WTC11 (cell line): ENCODE measurements at regions not wholly inside any gene's neighbourhood (a gene's known extent, or its start where the extent isn't known, plus 50 kb on each side); places are given as distances from the start of the nearest gene placed in this dataset.

Experiments
- ATAC-seq: fragments of 200-7000 bp; cut with Tn5 transposase; 2 replicates; pipeline ENCODE4 v1.10.0; 2021; ENCODE audit warnings: mild to moderate bottlenecking, moderate library complexity
- CTCF ChIA-PET: fragments of 300-600 bp; sonication (Branson Sonifier 250); formaldehyde crosslinking; loops from one replicate; lab custom pipeline; 2021; ENCODE audit warnings: antibody characterized with exemption; lab: Charles Lee
- POLR2A ChIA-PET: fragments of 350-600 bp; sonication (Branson Sonifier 250); formaldehyde crosslinking; loops from one replicate; lab custom pipeline; 2021; ENCODE audit warnings: antibody characterized with exemption; lab: Charles Lee
- DNase-seq: peaks from one replicate; pipeline ENCODE4 v3.0.0; 2021; ENCODE audit warnings: low spot score
- H3K27ac Mint-ChIP-seq: 2 replicates; pipeline ENCODE4 v1.8.0; 2021; ENCODE audit warnings: mixed read lengths
- H3K27me3 Mint-ChIP-seq: 2 replicates; pipeline ENCODE4 v1.8.0; 2021; ENCODE audit warnings: low read depth, mild to moderate bottlenecking, moderate library complexity, mixed read lengths
- H3K36me3 Mint-ChIP-seq: 2 replicates; pipeline ENCODE4 v1.8.0; 2021; ENCODE audit warnings: mixed read lengths
- H3K4me1 Mint-ChIP-seq: 2 replicates; pipeline ENCODE4 v1.8.0; 2022; ENCODE audit warnings: mixed read lengths
- H3K4me3 Mint-ChIP-seq: 2 replicates; pipeline ENCODE4 v1.8.0; 2021; ENCODE audit warnings: mild to moderate bottlenecking, moderate library complexity, mixed read lengths
- H3K9me3 Mint-ChIP-seq: 2 replicates; pipeline ENCODE4 v1.8.0; 2021; ENCODE audit warnings: mixed read lengths
- EMX1 ChIP-seq: fragments of 250-450 bp; sonication (Bioruptor Pico); IDR thresholded peaks from 2 replicates; pipeline ENCODE4 v1.8.0; 2021; ENCODE audit warnings: mild to moderate bottlenecking
- ETV6 ChIP-seq: sonication (generic); formaldehyde crosslinking; IDR thresholded peaks from 2 replicates; pipeline ENCODE4 v1.8.1; 2022; ENCODE audit warnings: mild to moderate bottlenecking, missing genetic modification reagents
- FOXP4 ChIP-seq: sonication (generic); formaldehyde crosslinking; IDR thresholded peaks from 2 replicates; pipeline ENCODE4 v1.8.0; 2022; ENCODE audit warnings: mild to moderate bottlenecking, missing genetic modification reagents
- NFATC4 ChIP-seq: fragments of 250-450 bp; sonication (Bioruptor Pico); IDR thresholded peaks from 2 replicates; pipeline ENCODE4 v1.9.0; 2021; ENCODE audit warnings: mild to moderate bottlenecking
- NR3C1 ChIP-seq: sonication (generic); formaldehyde crosslinking; conservative IDR thresholded peaks from 2 replicates; pipeline ENCODE4 v1.8.1; 2023; ENCODE audit warnings: low read depth, mild to moderate bottlenecking, missing genetic modification reagents
- ZBTB21 ChIP-seq: sonication (generic); formaldehyde crosslinking; IDR thresholded peaks from 2 replicates; pipeline ENCODE4 v1.8.1; 2023; ENCODE audit warnings: mild to moderate bottlenecking, missing genetic modification reagents, borderline replicate concordance
- ZNF532 ChIP-seq: fragments of 250-450 bp; sonication (Bioruptor Pico); IDR thresholded peaks from 2 replicates; pipeline ENCODE4 v1.9.0; 2021; ENCODE audit warnings: mild to moderate bottlenecking, borderline replicate concordance
- TF ChIP-seq, protein P1 (sequence below): sonication (generic); formaldehyde crosslinking; IDR thresholded peaks from 2 replicates; pipeline ENCODE4 v1.8.0; 2022; ENCODE audit warnings: mild to moderate bottlenecking, missing genetic modification reagents
- TF ChIP-seq, protein P2 (sequence below): fragments of 250-450 bp; sonication (Bioruptor Pico); IDR thresholded peaks from 2 replicates; pipeline ENCODE4 v2.1.2; 2022; ENCODE audit warnings: mild to moderate bottlenecking, moderate library complexity
- TF ChIP-seq, protein P3 (sequence below): sonication (generic); formaldehyde crosslinking; IDR thresholded peaks from 2 replicates; pipeline ENCODE4 v1.8.0; 2022; ENCODE audit warnings: missing genetic modification reagents
- TF ChIP-seq, protein P4 (sequence below): fragments of 250-450 bp; sonication (Bioruptor Pico); IDR thresholded peaks from 2 replicates; pipeline ENCODE4 v1.8.0; 2021; ENCODE audit warnings: mild to moderate bottlenecking
- TF ChIP-seq, protein P5 (sequence below): sonication (generic); formaldehyde crosslinking; IDR thresholded peaks from 2 replicates; pipeline ENCODE4 v1.8.1; 2023; ENCODE audit warnings: mild to moderate bottlenecking, missing genetic modification reagents, moderate library complexity
- TF ChIP-seq, protein P6 (sequence below): fragments of 250-450 bp; sonication (Bioruptor Pico); IDR thresholded peaks from 2 replicates; pipeline ENCODE4 v1.9.0; 2021; ENCODE audit warnings: moderate library complexity, mild to moderate bottlenecking, inconsistent platforms, borderline replicate concordance

GRCh38 chr2:145047554-145047953 is 527.6 kb upstream of the ZEB2 start:
- no peaks in the 10 kb centered on the region for H3K27me3 Mint-ChIP-seq
- no peak for ATAC-seq
- ChIA-PET POLR2A (no interaction called here), CTCF (no interaction called here)
- H3K27ac Mint-ChIP-seq = no peak overlapping the region
- H3K9me3 Mint-ChIP-seq = no peaks in the 10 kb centered on the region
- no peak for DNase-seq
- no peak overlapping the region for H3K4me3 Mint-ChIP-seq
- H3K4me1 Mint-ChIP-seq = peaks cover 5% of the 10 kb centered on the region; the same call in 1 of the 2 replicates
- no peaks in the 10 kb centered on the region for H3K36me3 Mint-ChIP-seq
- TF ChIP-seq EMX1 (CRISPR knock-in tag) (no peak), FOXP4 (no peak), ZBTB21 (CRISPR knock-in tag) (no peak), ZNF532 (CRISPR knock-in tag) (no peak), ETV6 (CRISPR knock-in tag) (no peak), NFATC4 (no peak), NR3C1 (no peak)
- TF ChIP-seq, protein P1, sequence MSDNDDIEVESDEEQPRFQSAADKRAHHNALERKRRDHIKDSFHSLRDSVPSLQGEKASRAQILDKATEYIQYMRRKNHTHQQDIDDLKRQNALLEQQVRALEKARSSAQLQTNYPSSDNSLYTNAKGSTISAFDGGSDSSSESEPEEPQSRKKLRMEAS (CRISPR knock-in tag) = no peak
- TF ChIP-seq, protein P2, sequence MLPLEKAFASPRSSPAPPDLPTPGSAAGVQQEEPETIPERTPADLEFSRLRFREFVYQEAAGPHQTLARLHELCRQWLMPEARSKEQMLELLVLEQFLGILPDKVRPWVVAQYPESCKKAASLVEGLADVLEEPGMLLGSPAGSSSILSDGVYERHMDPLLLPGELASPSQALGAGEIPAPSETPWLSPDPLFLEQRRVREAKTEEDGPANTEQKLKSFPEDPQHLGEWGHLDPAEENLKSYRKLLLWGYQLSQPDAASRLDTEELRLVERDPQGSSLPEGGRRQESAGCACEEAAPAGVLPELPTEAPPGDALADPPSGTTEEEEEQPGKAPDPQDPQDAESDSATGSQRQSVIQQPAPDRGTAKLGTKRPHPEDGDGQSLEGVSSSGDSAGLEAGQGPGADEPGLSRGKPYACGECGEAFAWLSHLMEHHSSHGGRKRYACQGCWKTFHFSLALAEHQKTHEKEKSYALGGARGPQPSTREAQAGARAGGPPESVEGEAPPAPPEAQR (CRISPR knock-in tag) = no peak
- TF ChIP-seq, protein P3, sequence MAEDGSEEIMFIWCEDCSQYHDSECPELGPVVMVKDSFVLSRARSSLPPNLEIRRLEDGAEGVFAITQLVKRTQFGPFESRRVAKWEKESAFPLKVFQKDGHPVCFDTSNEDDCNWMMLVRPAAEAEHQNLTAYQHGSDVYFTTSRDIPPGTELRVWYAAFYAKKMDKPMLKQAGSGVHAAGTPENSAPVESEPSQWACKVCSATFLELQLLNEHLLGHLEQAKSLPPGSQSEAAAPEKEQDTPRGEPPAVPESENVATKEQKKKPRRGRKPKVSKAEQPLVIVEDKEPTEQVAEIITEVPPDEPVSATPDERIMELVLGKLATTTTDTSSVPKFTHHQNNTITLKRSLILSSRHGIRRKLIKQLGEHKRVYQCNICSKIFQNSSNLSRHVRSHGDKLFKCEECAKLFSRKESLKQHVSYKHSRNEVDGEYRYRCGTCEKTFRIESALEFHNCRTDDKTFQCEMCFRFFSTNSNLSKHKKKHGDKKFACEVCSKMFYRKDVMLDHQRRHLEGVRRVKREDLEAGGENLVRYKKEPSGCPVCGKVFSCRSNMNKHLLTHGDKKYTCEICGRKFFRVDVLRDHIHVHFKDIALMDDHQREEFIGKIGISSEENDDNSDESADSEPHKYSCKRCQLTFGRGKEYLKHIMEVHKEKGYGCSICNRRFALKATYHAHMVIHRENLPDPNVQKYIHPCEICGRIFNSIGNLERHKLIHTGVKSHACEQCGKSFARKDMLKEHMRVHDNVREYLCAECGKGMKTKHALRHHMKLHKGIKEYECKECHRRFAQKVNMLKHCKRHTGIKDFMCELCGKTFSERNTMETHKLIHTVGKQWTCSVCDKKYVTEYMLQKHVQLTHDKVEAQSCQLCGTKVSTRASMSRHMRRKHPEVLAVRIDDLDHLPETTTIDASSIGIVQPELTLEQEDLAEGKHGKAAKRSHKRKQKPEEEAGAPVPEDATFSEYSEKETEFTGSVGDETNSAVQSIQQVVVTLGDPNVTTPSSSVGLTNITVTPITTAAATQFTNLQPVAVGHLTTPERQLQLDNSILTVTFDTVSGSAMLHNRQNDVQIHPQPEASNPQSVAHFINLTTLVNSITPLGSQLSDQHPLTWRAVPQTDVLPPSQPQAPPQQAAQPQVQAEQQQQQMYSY (CRISPR knock-in tag) = no peak
- TF ChIP-seq, protein P4, sequence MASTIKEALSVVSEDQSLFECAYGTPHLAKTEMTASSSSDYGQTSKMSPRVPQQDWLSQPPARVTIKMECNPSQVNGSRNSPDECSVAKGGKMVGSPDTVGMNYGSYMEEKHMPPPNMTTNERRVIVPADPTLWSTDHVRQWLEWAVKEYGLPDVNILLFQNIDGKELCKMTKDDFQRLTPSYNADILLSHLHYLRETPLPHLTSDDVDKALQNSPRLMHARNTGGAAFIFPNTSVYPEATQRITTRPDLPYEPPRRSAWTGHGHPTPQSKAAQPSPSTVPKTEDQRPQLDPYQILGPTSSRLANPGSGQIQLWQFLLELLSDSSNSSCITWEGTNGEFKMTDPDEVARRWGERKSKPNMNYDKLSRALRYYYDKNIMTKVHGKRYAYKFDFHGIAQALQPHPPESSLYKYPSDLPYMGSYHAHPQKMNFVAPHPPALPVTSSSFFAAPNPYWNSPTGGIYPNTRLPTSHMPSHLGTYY = no peak
- TF ChIP-seq, protein P5, sequence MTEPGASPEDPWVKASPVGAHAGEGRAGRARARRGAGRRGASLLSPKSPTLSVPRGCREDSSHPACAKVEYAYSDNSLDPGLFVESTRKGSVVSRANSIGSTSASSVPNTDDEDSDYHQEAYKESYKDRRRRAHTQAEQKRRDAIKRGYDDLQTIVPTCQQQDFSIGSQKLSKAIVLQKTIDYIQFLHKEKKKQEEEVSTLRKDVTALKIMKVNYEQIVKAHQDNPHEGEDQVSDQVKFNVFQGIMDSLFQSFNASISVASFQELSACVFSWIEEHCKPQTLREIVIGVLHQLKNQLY = no peak
- TF ChIP-seq, protein P6, sequence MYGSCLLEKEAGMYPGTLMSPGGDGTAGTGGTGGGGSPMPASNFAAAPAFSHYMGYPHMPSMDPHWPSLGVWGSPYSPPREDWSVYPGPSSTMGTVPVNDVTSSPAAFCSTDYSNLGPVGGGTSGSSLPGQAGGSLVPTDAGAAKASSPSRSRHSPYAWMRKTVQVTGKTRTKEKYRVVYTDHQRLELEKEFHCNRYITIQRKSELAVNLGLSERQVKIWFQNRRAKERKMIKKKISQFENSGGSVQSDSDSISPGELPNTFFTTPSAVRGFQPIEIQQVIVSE (CRISPR knock-in tag) = no peak
